ENCODE measurements at regions not wholly inside any gene's neighbourhood (a gene's known extent, or its start where the extent isn't known, plus 50 kb on each side); places are given as distances from the start of the nearest gene placed in this dataset.

GRCh38 chr9:90421786-90422185 lies 220.8 kb downstream of the DIRAS2 start (continued):
- TF ChIP-seq CHD7 (IDR thresholded peaks at IDR 0.05; ENCODE audit: insufficient replicate concordance, low read length) (no peak), CTCF (IDR thresholded peaks at IDR 0.05; ENCODE audit: control extremely low read depth in 1 of 3, insufficient read depth in 1 of 3, low read depth in 1 of 3, low read length in 3 of 3) (no peak), CEBPB (IDR thresholded peaks at IDR 0.05; ENCODE audit: low read depth, low read length) (no peak)

All from H1 (cell line).